T1000 (cell line): ENCODE measurements at regions not wholly inside any gene's neighbourhood (a gene's known extent, or its start where the extent isn't known, plus 50 kb on each side); places are given as distances from the start of the nearest gene placed in this dataset.

Experiments used
- DNase-seq: peaks from one replicate; lab custom pipeline; 2025; ENCODE audit warnings: mixed read lengths; lab: John Stamatoyannopoulos, UW

GRCh38 chr1:5238351-5239130, 584.1 kb downstream of the AJAP1 start:
- no peak for DNase-seq

- DNase-seq = no peak
Observed at GRCh38 chr1:5235355-5235899, 581.0 kb downstream of the AJAP1 start.

GRCh38 chr1:5232537-5232936, 578.1 kb downstream of the AJAP1 start:
- DNase-seq = no peak

GRCh38 chr1:5231541-5232315, 577.3 kb downstream of the AJAP1 start:
- no peak for DNase-seq

GRCh38 chr1:5227114-5227513, 572.7 kb downstream of the AJAP1 start:
- DNase-seq = no peak

DNA sequence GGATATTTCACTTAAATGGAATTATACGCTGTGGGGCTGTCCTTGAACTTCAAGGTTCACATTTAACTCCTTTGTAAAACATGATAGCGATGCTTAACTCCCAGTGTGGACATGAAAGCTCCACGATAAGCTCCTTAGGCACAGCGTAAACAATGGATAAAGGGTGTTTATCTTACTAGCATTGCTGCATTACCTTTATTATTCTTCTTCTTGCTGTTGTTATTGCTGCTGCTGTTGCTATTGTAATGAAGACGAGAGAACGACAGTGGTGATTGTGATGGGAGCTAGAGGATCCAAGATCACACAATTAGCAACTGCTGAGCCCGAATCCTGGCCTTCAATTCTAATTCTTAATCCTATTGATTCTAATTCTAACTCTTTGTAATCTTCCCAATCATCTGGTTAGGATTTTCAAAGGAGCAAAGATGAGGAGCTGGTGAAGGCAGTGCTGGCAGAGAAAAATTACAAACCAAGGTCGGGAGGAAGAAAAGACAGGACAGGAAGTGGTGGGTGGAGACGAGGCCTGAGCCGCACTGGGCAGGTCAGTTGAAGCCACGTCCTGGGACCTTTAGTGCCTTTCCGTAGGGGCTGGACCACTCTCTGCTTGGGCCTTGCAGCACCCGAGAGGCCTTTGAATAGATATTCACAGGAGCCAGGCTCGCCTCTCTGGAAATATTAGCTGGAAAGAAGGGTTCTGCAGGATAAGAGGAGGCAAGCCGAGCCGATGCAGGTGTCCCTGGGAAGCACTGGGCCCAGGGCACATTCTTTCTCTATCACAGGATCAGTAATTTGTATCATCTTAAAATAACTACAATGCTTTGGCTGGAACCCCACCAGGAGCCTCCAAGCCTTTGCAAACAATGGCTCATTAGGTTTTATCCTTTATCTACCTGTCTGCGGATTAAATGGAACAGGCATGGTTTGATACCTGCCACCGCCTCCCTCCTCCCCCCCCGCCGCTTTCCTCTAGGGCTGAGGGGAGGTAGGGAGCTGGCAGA, 571.6 kb downstream of the AJAP1 start:
- DNase-seq = no peak

DNA sequence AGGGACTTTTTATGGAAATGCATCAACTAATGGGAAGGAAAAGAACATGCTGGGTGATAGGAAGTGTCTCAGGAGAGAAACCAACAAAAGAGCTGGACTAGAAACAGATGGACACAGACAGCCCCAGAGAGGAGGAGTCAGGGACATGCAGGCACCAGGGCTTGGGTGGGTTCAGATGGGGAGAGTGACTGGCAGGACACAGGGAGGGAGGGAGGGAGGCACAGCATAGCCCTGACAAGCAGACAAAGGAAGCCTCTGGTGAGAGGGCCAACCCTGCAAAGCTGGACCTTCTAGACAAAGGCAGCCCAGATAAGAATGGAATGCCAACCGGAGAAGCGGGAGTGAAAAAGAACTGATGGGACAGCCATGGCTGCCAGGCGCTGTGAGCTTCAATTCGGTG, 568.8 kb downstream of the AJAP1 start:
- no peak for DNase-seq

DNA sequence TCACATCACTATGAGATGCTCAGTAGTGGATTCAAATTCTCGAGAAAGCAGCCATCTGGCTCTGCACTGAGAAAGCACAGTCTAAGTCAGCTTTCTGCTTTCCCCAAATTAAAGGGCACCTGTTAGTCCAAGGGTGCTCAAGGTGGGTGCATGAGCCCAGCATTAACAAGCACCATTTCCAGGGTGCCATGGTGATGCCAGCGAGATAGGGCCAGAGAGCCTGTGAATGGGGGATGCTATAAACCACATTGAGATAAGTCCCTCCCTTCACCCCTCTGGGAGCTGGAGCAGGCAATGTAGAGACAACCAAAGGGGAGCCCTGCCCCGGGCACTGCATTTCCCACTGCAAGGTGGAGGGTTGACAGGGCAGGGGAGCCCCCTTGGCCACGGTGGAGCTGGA, 568.2 kb downstream of the AJAP1 start:
- no peak for DNase-seq

DNA sequence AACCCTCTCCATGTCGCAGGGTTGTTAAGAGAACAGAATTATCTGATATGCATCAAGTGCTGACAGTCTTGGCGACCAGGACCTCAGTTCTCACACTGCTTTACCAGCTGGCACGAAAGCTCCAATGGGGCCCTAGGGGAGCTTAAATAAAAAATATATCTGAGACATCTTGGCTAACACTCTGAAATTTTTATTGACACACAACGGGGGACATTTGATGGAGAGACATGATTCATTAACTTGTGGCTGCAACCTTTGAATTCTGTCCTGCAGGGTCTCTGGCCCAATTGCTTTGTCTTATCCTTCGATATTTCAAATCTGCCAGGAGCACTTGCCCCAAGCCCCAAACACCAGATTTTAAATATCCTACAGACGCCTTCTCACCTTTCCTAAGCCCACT, 567.0 kb downstream of the AJAP1 start:
- DNase-seq = no peak

- DNase-seq = no peak
Observed at GRCh38 chr1:5220821-5221220, 566.4 kb downstream of the AJAP1 start.

DNA sequence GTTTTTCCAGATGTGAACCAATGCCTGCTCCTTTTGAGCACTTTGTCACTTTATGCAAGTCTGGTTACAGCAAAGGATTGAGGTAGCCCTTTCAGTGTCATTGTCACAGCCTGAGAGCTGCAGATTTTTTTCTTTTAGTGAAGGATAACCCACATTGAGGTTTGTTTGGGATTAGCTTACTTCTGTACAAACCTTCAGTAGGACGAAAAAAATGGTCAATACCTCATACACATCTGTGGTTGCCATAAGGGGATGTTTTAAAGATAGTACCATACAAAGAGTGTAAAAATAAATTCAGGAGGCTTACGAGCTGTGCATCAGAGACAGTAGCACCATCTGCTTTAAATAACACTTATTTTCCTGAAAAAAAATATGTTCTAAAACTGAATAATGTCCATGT, 566.0 kb downstream of the AJAP1 start:
- no peak for DNase-seq

GRCh38 chr1:5200006-5200405, 545.6 kb downstream of the AJAP1 start:
- DNase-seq = no peak

DNA sequence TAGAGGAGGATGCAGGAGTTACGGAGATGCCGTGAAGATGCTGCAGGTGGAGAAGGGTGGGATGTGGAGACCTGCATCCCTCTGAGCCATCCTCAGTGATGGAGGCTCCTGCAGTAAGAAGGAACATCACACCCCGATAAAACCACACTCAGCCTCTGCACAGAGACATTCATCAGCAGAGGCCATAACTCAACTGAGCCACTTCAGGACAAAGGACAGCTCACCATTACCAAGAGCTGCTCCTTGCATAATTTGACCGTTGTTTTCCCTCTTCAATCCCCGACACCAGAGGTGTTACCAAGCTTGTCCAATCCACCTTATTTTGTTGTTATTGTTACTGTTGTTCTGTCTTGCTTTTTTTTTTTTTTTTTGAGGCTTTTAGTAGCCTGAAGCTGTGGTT, 543.9 kb downstream of the AJAP1 start:
- DNase-seq = no peak

DNA sequence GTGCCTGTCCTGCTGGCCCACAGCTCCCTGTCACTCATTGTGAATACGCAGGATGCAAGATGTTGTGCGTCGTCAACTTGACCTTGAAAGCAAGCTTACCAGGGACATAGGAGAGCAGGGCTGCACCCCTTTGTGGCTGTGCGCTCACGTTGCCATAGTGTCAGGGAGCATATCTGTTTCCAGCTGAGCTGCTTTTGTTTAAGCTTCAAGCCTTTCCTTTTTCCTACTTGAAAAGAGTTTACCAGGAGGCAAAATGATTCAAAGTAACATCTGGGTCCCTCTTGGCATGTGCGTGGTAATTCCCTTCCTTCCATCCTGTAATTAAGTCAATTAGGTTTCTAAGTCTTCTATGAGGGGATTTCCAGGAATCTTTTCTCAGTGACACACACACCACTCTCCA, 537.1 kb downstream of the AJAP1 start:
- no peak for DNase-seq

GRCh38 chr1:5189384-5189783, 535.0 kb downstream of the AJAP1 start:
- no peak for DNase-seq

DNA sequence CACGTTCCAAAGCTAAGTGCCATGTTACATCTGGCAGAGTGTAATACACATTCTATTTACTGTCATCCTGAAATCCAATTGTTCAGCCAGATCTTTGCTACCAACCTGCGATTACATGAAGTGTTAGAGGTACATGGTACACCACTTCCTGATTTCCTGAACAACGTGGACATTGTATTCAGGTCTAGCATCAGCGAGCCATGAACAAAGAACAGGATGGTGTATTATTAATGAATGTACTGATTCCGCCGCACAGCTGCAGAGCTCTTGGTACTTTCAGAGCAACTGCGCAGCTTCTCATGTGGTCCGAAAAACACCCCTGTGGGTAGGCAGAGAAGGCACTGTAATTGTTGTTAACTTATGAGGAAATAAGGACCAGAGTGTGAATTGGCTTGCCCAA, 511.4 kb downstream of the AJAP1 start:
- DNase-seq = no peak

- DNase-seq = no peak
Observed at GRCh38 chr1:5164158-5164557, 509.7 kb downstream of the AJAP1 start.

- no peak for DNase-seq
Observed at GRCh38 chr1:5161372-5161771, 507.0 kb downstream of the AJAP1 start.

GRCh38 chr1:5157175-5157574, 502.8 kb downstream of the AJAP1 start:
- DNase-seq = no peak

DNA sequence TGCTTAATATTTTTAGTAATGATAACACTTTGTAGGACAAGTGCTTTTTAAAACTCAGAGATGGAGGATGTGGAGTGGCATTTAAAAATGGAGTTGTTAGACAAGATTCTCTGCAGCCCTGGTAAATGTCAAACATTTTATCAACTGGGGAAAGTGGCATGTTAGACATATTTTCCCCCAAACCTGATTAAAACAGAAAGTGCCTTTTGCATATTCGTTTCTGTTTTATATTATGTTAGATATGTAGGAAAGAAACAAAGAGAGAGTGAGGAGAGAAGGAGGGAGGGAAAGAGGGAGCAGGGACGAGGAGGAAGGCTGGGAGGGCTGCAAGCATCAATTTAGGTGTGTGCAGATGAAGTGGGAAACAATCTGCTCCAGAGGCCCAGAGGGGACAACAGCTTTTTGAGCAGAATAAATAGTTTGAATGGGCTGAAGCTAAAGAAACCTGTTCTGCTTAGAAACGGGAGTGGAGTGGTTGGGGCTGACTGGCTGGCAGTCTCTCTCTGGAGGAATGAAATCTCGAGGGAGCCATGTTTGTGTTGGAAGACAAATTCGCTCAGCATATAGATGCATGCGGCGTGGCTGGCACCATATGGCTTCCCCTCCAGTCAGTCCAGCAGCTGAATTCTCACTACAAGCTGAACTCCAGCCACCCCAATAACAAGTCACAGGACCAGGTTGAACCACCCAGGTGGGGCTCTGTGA, 502.2 kb downstream of the AJAP1 start:
- no peak for DNase-seq

DNA sequence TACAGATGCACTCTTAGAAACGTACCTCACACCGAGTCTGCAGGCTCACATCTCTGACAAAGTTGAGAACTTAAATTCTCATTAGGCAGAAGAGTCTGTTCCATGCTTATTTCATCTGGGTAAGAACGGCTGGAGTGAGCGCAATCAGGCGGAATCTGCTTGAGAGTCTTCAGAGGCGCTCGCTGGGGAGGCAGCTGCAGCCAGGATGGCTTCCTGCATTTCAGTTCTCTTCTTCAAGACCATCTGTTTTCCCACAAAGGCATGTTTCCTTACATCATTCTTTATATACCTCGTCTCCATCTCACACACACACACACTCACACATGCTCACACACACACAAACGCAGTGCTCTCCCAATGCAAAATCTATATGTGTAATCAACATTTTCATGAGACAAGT, 497.1 kb downstream of the AJAP1 start:
- no peak for DNase-seq
